Hepatocyte (in vitro differentiated cells): ENCODE measurements at regions not wholly inside any gene's neighbourhood (a gene's known extent, or its start where the extent isn't known, plus 50 kb on each side); places are given as distances from the start of the nearest gene placed in this dataset.
"Not testable (repeated sequence)": the region's sequence is repeated elsewhere in the genome, so short reads cannot be mapped to it uniquely, and the experiment has no call there.

ENCODE experiments used
- CTCF ChIP-seq: fragments of 200-600 bp; sonication (generic); IDR thresholded peaks from 2 replicates; pipeline ENCODE4 v1.5.1; 2016; ENCODE audit warnings: antibody characterized with exemption, mild to moderate bottlenecking; ENCODE audit not compliant: poor library complexity
- EZH2 ChIP-seq: fragments of 200-600 bp; sonication (generic); IDR thresholded peaks from 2 replicates; pipeline ENCODE4 v1.6.1; 2016; ENCODE audit warnings: antibody characterized with exemption, mild to moderate bottlenecking, borderline replicate concordance

DNA sequence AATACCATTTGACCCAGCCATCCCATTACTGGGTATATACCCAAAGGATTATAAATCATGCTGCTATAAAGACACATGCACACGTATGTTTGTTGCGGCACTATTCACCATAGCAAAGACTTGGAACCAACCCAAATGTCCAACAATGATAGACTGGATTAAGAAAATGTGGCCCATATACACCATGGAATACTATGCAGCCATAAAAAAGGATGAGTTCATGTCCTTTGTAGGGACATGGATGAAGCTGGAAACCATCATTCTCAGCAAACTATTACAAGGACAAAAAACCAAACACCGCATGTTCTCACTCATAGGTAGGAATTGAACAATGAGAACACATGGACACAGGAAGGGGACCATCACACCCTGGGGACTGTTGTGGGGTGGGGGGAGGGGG, 66.8 kb upstream of the LHFPL2 start:
- not testable (repeated sequence) for TF ChIP-seq CTCF, EZH2
